ENCODE measurements at regions not wholly inside any gene's neighbourhood (a gene's known extent, or its start where the extent isn't known, plus 50 kb on each side); places are given as distances from the start of the nearest gene placed in this dataset.

- no peak for DNase-seq (ENCODE audit: low spot score in 2 of 2)
- Histone ChIP-seq H3K36me3 (no peaks in the 10 kb centered on the region), H3K27ac (no peak overlapping the region), H3K4me3 (no peak overlapping the region), H3K27me3 (no peaks in the 10 kb centered on the region), H3K9me3 (no peaks in the 10 kb centered on the region), H3K4me1 (no peaks in the 10 kb centered on the region)
- intact Hi-C loops (cut with DNase I): no loop called here
- no peak for TF ChIP-seq CTCF (IDR thresholded peaks at IDR 0.05)
Measured at GRCh38 chr12:41709012-41709411, 435.7 kb downstream of the GXYLT1 start.

GRCh38 chr12:41706376-41706775 is 438.3 kb downstream of the GXYLT1 start:
- intact Hi-C loops (cut with DNase I): no loop called here
- TF ChIP-seq CTCF (IDR thresholded peaks at IDR 0.05): no peak

GRCh38 chr12:41701943-41702601 is 442.6 kb downstream of the GXYLT1 start:
- TF ChIP-seq CTCF (IDR thresholded peaks at IDR 0.05): no peak
- Histone ChIP-seq H3K4me3 (no peak overlapping the region), H3K4me1 (no peaks in the 10 kb centered on the region), H3K36me3 (no peaks in the 10 kb centered on the region), H3K9me3 (no peaks in the 10 kb centered on the region), H3K27me3 (no peaks in the 10 kb centered on the region), H3K27ac (no peak overlapping the region)
- intact Hi-C loops (cut with DNase I): no loop called here
- DNase-seq (ENCODE audit: low spot score in 2 of 2): no peak

More at GRCh38 chr12:41706376-41706775, 438.3 kb downstream of the GXYLT1 start:
- no peak for DNase-seq (ENCODE audit: low spot score in 2 of 2)
- no peaks in the 10 kb centered on the region for H3K27me3 ChIP-seq
- no peak overlapping the region for H3K4me3 ChIP-seq
- no peak overlapping the region for H3K27ac ChIP-seq
- no peaks in the 10 kb centered on the region for H3K36me3 ChIP-seq
- no peaks in the 10 kb centered on the region for H3K4me1 ChIP-seq
- H3K9me3 ChIP-seq: no peaks in the 10 kb centered on the region

GRCh38 chr12:41700940-41701339 is 443.7 kb downstream of the GXYLT1 start:
- Histone ChIP-seq H3K36me3 (no peaks in the 10 kb centered on the region), H3K9me3 (no peaks in the 10 kb centered on the region), H3K27ac (no peak overlapping the region), H3K4me1 (no peaks in the 10 kb centered on the region), H3K27me3 (no peaks in the 10 kb centered on the region), H3K4me3 (no peak overlapping the region)
- TF ChIP-seq CTCF (IDR thresholded peaks at IDR 0.05): no peak
- intact Hi-C loops (cut with DNase I): no loop called here
- DNase-seq (ENCODE audit: low spot score in 2 of 2): no peak

- no peaks in the 10 kb centered on the region for H3K9me3 ChIP-seq
- no peak overlapping the region for H3K4me3 ChIP-seq
- no peaks in the 10 kb centered on the region for H3K36me3 ChIP-seq
- no peak for TF ChIP-seq CTCF (IDR thresholded peaks at IDR 0.05)
- intact Hi-C loops (cut with DNase I): no loop called here
- DNase-seq (ENCODE audit: low spot score in 2 of 2): no peak
- H3K27me3 ChIP-seq: no peaks in the 10 kb centered on the region
- H3K27ac ChIP-seq: no peak overlapping the region
- no peaks in the 10 kb centered on the region for H3K4me1 ChIP-seq
Measured at GRCh38 chr12:41699658-41700057, 445.0 kb downstream of the GXYLT1 start.

GRCh38 chr12:41697161-41697560 is 447.5 kb downstream of the GXYLT1 start:
- no peak for TF ChIP-seq CTCF (IDR thresholded peaks at IDR 0.05)

More at GRCh38 chr12:41697161-41697560, 447.5 kb downstream of the GXYLT1 start:
- intact Hi-C loops (cut with DNase I): no loop called here
- H3K9me3 ChIP-seq: no peaks in the 10 kb centered on the region
- H3K27me3 ChIP-seq: no peaks in the 10 kb centered on the region
- H3K4me3 ChIP-seq: no peak overlapping the region
- no peak for DNase-seq (ENCODE audit: low spot score in 2 of 2)
- H3K36me3 ChIP-seq: no peaks in the 10 kb centered on the region
- no peak overlapping the region for H3K27ac ChIP-seq
- H3K4me1 ChIP-seq: no peaks in the 10 kb centered on the region

All from ascending aorta (tissue), 2 donors.